Embryonic facial prominence (tissue), 1 donor: ENCODE measurements at regions not wholly inside any gene's neighbourhood (a gene's known extent, or its start where the extent isn't known, plus 50 kb on each side); places are given as distances from the start of the nearest gene placed in this dataset.

Experiments used
- DNase-seq: peaks from one replicate; pipeline ENCODE4 v3.0.0-alpha.2; 2016; ENCODE audit errors: extremely low spot score

GRCh38 chr17:65405563-65405962 lies 155.9 kb downstream of the AXIN2 start:
- DNase-seq = no peak

- no peak for DNase-seq
Observed at GRCh38 chr17:65404761-65405160, 156.7 kb downstream of the AXIN2 start.

GRCh38 chr17:65403626-65404025 lies 157.8 kb downstream of the AXIN2 start:
- DNase-seq = no peak

- DNase-seq = no peak
Observed at GRCh38 chr17:65402513-65403496, 158.6 kb downstream of the AXIN2 start.

- DNase-seq = no peak
Observed at GRCh38 chr17:65401561-65401960, 159.9 kb downstream of the AXIN2 start.

- DNase-seq = no peak
Observed at GRCh38 chr17:65400701-65401100, 160.7 kb downstream of the AXIN2 start.

GRCh38 chr17:65398040-65398787 lies 163.2 kb downstream of the AXIN2 start:
- DNase-seq = no peak

- no peak for DNase-seq
Observed at GRCh38 chr17:65395924-65396323, 165.5 kb downstream of the AXIN2 start.

- no peak for DNase-seq
Observed at GRCh38 chr17:65394811-65395472, 166.5 kb downstream of the AXIN2 start.

- no peak for DNase-seq
Observed at GRCh38 chr17:65393514-65393913, 167.9 kb downstream of the AXIN2 start.

- DNase-seq = no peak
Observed at GRCh38 chr17:65389949-65390348, 171.5 kb downstream of the AXIN2 start.

- DNase-seq = no peak
Observed at GRCh38 chr17:65389426-65389825, 172.0 kb downstream of the AXIN2 start.

GRCh38 chr17:65388911-65389310 lies 172.5 kb downstream of the AXIN2 start:
- no peak for DNase-seq

- no peak for DNase-seq
Observed at GRCh38 chr17:65387322-65387721, 174.1 kb downstream of the AXIN2 start.

- DNase-seq = no peak
Observed at GRCh38 chr17:65385726-65386125, 175.7 kb downstream of the AXIN2 start.

GRCh38 chr17:65385071-65385470 lies 176.4 kb downstream of the AXIN2 start:
- no peak for DNase-seq

- no peak for DNase-seq
Observed at GRCh38 chr17:65381152-65381551, 180.3 kb downstream of the AXIN2 start.

GRCh38 chr17:65374966-65375365 lies 186.5 kb downstream of the AXIN2 start:
- no peak for DNase-seq

- no peak for DNase-seq
Observed at GRCh38 chr17:65371702-65372101, 189.7 kb downstream of the AXIN2 start.

- DNase-seq = no peak
Observed at GRCh38 chr17:65370669-65371131, 190.7 kb downstream of the AXIN2 start.

- DNase-seq = no peak
Observed at GRCh38 chr17:65368341-65368740, 193.1 kb downstream of the AXIN2 start.
